ENCODE measurements at regions not wholly inside any gene's neighbourhood (a gene's known extent, or its start where the extent isn't known, plus 50 kb on each side); places are given as distances from the start of the nearest gene placed in this dataset.

DNA sequence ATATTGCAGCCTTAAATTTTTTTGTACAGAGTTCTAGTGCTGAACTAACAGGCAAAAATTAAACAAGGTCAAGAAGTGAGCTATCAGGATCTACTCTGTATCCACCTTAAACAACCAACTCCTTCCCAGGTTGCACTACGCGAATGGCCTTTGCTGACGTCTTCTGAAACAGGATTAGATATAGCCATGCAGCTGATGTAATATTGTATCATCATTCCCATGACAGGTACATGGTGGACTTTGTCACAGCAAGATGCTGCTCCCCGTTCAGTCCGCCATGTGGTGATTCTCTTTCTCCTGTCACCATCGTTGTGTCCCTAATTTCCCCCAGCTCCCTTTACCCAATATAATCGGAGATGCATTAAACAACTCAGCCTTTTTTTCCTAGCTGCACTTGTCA lies 328.9 kb downstream of the DEPDC1B start:
- no peak for DNase-seq

DNA sequence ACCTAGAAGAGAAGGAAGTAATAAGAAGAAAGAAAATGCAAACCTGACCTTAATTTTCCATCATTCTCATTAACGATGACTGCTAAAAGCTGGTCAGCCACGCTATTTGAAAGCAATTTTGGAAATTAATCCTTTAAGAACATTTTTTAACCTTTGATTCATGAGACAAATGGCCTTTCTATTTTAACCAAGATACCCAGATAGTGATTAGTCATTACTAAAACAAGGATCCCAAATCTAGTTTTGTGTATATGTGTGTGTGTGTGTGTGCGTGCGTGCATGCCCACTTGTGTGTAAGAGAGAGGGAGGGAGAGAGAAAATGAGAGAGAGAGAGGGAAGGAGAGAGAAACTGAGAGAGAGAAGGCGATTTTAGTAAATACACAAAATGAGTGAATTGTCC lies 329.5 kb downstream of the DEPDC1B start:
- DNase-seq, result no peak

DNA sequence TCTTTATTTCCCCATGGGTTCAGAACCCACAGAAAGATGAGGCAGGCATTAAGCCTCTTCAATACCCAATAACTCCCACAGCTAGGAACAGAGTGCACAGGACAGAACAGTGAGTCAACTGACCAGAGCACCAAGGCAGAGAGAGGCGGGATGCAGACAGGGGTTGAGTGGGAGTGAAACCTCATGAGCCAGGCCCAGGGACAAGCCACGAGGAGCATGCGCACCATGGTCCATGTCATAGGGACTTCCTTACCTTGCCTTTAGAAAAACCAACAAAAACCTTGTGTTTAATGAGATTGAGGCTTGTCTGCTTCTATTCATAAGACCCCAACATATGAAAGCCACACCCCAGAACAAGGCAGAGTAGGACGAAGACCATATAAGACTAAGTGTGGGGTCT lies 330.6 kb downstream of the DEPDC1B start:
- no peak for DNase-seq

DNA sequence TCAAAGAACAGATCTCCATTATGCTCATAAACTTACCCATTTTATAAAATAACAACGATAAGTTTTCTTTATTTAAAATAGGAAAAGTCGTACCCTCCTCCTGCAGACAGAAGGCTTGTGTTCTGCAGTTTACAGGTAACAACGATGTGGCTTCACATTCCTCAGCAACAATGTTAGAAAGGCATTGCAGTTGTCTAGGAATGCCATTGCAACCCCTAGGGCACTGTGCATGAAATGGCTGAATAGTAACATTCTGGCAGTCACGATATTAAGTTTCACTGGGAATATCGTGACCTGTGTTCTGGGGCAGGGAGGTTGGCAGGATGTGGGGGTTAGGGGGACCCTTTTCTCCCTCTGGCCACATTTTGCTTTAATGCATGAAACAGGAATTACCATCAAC lies 331.9 kb downstream of the DEPDC1B start:
- DNase-seq, result no peak

DNA sequence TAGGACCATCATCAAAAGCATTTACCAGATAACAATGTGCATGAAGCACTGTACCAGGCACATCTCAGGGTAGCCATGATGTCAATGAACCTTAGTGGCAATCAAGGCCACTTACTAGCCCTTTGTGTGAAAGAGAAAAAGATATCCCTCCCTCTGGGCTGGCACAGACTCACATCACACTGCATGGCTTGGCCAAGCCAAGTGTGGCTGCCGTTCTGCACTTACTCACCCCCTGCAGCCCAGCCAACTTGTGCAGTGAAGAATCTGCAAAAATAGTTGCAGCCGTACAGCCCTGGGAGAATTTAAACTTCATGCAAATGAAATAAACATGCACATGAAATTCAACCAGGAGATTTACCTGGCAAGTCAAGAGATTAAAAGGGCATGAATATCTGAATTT lies 333.5 kb downstream of the DEPDC1B start:
- no peak for DNase-seq

DNA sequence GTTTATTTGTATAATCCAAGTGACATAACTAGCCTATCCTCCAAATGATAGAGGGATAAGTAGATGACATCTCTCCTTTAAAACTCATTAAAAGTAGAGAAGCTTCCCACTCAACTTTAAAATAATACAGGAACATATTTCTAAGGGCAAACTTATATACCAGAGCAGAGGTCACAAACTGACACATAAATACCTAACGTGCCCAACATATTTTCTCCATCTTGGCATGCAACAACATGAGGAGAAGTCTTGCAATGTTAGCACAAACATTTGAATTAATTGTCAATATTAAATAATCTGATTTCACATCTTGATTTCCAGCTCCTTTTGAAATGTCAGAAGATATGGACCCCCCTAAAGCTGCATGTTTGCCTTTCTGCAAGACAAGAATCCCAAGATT lies 335.0 kb downstream of the DEPDC1B start:
- no peak for DNase-seq

DNA sequence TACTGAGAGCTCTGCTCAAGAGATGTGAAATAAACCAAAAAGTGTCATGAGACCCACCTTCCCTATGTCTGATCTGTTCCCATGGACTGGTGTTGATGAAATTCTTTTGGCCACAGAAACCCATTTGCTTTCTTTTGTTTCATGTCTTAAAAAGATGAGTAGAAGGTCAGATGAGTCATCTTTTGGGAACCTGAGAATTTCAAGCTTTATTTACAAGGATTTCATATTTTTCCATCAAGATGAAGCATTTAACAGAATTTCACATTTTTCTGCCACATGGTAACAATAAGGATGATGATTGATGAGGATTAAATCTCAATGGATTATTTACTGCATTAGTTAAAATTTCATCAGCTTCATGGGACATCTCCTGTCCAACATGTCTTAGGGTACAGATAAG lies 337.8 kb downstream of the DEPDC1B start:
- no peak for DNase-seq

DNA sequence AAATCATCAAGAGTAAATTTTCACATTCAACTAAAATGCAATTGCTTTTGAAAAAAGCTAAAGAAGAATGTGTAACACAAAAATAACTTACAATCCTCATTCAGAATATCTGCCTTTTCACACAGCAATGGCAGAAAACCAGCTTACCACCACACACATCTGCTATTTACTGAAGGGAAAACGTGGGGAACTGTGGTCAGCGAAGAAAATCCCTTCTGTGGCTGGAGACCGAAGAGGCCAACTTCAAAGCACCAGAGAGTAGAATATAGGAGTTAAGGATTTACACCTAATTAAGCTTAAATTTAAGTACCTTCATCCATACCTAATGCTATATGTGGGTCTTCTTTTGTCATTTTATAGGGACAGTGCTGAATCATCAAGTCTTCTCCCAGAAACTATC lies 339.6 kb downstream of the DEPDC1B start:
- DNase-seq, result no peak

DNA sequence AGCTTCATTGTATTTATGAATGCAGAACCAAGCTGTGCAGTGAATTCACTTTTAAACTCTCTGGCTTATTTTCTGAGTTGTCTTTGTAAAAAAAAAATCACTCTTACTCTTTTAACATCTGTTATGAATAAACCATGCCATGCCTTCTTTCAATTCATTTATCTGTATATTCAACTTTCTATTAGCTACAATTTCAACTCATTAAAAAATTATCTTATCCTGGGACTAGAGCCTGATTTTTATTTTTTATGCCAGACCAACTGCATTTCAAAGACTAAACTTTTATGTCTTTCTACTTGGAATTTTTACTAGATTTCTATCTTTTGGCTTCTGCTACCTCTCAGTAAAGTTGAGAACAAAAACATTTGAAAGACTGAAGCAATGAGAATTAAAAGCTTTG lies 342.7 kb downstream of the DEPDC1B start:
- no peak for DNase-seq

DNA sequence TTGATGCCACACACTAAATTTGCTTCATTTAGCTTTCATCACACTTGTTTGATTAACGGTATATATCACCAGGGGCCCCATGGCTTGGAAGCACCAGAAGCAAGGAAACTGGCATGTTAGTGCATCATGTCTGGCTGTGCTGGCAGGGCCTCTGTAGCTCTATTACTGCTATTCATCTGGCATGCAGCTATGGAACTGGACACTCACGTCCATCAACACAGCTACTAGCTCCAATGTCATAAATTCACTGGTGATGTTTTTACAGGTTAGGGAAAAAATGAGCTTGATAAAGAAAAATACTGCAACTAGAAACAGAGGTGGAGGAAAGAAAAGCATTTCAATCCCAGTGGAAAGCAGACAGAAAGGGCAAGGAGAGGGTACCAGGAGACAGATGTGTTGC lies 343.2 kb downstream of the DEPDC1B start:
- no peak for DNase-seq

DNA sequence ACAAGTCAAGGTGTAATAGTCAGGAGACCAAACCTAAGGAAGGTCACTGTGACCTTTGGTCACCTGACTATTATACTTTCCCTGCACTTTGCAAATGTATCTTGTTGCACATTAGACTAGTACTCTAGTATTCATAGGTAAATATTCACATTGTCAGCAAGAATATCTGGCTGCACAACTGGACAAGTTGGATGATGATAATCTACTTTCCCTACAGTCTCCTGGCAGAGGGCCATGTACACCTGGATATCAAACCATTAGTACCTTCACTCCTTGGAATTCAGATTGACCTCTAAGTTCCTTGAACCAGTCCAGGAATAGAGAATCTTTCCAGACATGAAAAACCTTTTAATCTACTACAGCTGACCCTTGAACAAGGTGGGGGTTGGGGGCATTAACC lies 344.8 kb downstream of the DEPDC1B start:
- no peak for DNase-seq

DNA sequence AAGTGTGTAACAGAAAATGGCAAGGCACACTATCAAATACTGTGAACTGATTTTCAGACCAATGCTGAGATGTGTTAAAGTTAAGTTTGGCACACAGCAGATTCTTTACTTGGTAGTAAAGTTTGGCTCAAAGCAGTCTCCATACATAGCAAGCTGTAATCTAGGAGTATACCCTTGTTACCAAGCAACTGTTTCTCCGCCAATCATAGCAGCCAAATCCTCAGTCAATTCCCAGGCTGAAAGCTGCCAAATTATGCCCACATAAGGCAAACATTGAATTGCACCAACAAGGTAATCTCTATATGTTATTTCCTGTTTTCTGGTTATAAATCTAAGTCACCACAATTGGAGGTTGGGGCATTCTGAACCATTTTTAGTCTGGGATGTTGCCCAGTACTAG lies 345.7 kb downstream of the DEPDC1B start:
- no peak for DNase-seq

DNA sequence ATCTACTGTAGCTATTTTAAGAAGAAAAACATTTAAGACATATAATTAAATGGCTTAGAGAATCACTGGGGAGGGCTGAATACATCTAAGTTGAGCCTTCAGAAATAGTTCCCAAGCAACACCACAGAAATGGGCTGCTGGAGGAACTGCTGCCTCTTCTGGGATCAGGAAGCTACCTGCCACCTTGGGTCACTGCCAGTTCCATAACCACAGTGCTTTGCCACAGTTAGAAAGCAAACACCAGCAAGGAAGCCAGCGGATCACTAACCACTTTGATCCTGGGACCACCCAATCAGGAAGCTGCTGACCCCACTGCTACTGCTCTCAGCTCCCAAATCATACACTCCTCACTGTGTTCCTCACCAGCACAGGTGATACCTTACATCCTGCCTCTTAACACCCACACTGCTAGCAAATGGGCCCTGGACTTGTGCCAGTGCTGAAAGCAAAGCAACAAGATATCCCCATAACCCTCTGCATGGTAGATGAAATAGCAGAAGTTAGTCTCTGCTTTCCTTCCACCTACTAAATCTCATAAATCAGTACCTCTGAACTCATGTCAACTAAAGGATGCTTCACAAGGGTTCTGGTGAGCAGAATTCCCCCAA lies 346.9 kb downstream of the DEPDC1B start:
- peak; percentile 13 for DNase-seq

DNA sequence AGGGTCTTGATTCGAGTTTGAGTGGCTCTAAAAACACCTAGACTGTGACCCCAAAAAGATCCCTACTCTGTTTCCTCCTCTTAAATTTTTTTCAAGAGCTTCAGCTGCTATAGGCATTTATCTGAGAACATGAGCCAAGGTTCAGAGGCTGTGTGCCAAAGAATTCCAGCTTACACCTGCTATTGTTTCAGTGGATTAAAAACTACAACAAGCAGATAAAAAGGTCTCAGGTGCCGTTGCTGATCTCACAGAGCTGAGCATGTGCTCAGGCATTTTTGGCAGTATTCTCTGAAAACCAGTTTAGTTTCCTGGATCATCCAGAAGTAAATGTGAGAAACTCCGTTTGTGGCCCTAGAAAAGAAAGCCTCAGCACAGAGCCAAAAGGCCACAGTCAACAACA lies 349.2 kb downstream of the DEPDC1B start:
- no peak for DNase-seq

DNA sequence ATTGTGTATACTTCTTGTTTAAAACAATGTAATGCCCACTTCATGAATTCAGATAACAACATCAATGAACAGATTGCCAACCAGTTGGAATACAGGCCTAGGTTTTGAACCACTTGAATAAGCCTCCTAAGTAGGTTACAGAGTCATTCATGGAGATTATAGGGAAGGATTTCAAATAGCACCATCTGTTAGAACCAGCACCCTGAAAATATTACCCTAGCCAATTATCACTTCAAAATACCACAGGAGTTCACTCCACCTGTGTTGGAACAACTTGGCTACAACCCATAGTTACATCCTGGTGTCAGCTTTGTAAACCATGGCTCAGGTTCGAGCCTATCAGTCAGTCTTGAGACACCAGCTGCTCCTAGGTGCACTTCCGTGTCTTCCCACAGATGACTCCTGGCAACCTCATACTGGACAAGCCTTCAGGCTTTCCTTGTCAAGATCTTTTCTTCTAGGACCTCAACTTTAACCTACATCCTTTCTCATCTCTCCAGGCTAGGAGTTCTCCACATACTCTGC lies 350.0 kb downstream of the DEPDC1B start:
- DNase-seq, result no peak

DNA sequence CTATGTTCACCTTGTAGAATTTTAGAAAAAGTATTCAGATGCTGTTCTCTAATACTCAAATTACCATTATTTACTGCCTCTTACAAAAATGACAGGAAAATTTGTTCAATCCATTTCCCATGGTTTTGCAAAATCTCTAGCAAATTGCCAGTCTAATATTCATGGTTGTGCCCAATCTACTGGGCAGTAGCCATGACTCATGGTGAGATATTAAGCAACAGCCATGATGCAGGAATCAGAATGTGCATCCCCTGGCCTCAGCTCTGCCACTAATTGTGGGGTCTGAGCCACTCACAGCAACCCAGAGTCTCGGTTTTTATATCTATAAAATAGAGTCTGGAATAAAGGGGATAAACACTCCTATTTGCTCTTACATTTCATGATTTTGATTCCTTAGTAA lies 353.6 kb downstream of the DEPDC1B start:
- DNase-seq, result no peak

DNA sequence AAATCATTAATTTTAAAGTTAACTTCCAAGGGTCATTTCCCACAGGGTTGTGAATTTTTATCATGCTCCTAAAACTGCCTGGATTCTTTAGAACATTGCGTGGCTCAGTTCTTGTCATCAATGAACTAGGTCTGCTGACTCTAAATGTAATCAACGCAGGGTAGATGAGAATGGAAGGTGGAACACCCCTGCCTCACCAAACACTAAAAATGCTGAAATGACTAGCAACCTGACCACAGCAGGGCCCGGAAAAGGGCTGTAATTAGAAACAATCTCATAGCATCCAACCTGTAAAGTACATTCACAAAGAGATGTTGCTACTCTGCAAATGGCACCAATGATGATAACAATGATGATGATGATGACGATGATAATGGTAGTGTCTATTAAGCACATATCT lies 356.9 kb downstream of the DEPDC1B start:
- DNase-seq, result no peak

DNA sequence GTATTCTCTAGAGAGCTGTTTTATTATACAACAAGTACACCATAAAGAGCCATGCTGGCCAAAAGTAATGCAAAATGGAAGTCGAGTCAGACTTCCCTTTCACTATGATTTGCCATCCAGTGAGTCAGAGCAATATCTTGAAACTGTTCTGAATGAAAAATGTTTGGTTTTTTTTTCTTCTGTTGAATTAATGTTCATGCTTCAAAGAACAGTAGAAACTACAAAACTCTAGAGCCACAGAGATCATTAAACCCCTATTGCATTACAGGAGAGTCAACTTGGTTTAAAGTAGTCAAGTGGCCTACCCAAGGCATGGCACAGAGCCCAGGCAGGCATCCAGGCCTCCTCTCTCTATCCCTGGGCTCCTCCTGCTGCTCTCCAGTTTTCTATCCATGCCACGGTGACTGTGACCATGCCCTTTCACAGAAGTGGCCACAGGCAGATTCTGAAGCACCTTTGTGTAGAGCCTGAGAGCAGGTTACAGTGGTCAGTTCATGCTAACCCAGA lies 358.9 kb downstream of the DEPDC1B start:
- DNase-seq, result no peak

DNA sequence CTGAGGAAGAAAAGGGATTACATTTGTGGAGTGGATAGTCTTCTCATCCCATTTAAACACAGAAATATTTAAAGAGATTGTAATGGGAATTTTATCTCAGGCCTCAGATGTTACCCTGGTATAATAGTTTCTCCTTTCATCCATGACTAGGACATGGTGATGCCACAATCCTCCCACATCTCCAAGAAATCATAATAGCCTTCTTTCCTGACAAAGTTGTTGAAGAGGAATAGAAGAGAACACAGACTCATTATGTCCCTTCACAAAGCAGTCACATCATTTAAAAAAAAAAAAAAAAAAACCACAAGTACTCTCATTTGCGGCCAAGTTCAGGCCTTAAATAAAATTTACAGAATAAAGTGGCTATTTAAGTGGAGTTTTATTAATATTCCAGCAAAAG lies 359.6 kb downstream of the DEPDC1B start:
- DNase-seq, result no peak

DNA sequence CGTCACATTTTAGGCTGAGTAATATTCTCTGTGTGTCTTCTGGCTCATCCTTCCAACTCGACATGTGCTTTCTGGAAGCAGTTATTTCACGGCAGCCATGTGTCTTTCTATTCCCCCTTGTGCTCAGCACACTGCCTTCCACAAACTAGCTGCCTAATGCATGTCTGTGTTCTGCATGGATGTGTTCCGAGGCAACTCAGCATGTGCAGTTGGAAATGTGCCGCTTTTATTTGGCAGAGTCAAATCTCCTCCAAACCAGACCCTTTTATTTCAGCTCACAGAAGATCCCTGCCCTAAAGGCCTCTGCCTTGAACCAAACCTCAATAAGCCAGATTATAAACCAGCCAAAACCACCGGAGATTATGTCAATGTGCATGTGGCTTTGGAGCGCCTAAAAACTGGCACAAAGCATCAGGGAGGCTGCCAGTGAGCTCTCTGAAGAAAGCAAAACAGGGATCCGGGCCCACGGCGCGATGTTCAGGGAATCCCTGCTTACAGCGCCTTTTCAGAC lies 360.2 kb downstream of the DEPDC1B start:
- no peak for DNase-seq

DNA sequence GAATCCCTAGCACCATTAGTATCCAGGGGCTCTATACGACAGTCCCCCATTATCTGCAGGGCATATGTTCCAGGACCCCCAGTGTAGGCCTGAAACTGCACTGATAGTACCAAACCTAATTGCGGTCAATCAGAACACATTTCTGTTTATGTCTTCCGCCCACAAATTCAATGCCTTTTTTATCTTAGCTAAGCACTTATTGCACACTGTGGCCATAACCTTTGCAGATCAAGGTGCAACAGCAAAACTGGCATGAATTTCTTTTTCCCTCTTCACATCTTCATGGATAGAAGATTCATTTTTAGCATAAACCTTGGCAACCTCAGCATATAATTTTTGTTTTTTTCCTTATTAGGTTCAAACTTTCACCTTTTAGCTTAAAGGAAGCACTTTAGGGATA lies 361.1 kb downstream of the DEPDC1B start:
- DNase-seq, result no peak

DNA sequence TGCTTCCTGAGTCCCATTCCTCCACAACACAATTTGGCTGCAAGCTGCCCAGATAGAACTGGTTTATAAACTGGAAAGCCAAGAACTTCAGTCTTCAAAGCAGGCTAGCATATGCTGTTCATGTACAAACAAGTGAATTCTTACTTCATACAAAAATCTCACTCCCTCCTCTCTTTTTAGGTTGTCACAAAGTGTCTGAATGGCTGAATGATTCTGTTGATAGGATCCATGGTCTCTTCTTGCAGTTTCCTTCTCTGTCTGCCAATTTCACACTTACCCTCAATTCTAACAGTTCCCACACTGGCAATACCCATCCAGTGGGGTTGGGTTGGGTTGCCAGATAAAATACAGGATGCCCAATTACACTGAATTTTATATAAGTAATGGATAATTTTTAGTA lies 363.5 kb downstream of the DEPDC1B start:
- DNase-seq, result no peak

DNA sequence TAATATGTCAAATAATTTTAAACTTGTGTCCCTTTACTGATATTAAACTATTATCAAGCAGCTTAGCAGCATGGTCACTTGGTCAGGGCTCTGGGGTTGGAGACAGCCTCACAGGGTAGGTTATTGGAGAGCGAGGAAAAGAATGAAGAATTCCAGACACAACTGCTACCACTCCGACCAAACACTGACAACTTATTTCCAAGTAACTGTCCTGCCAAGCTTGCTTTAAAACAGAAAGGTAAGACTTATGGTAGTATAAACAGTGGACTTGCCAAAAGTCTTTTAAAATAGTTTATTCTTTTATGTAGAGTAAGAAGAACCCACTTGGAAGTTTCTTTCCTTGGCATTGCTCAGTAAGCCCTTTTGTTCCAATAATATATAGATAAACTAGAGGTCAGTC lies 364.1 kb downstream of the DEPDC1B start:
- DNase-seq, result no peak

DNA sequence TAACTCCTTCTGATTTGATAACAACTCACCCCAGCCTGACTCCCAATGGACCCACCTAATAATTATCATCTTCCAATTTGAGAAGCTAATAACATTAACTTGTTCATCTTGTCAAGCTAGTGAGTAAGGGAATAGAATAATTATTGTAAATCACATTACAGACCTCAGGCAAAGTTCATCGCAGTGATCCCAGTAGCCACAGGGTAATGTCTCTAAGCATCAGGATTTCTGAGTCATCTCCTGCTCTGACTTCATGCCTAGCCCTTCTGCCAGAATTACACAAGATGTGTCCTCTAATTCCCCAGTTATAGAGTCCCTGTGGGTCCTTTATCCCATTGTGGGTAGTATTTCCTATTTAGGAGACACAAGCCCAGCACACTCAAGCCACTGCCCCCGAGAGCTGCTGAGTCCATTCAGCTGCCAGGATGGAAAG lies 365.7 kb downstream of the DEPDC1B start:
- no peak for DNase-seq

DNA sequence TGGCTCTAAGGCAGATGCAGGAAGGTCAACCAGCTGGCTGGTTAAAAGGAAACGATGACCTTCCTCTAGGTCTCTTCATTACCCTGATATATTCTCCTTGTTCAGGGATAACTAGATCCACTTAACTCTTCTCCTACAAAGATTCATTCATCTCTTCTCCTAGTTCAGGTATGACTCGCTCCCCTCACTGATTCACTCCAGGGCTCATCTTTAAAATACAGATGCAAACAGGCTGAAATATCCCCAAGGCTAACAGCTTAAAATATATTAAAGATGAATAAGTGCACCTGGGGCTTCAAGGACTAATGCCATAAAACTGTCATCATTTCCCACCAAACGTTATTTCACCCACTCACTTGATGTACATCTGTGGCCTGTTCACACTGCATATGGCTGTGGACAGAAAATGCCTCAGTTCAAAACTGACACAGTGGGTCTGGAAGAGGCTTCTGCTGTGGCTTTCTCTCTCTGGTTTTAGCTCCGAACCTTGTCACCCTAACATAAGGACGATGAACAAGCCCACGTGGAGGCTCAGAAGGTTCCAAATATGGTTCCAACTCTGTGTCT lies 366.9 kb downstream of the DEPDC1B start:
- DNase-seq, result no peak
